Hepatocyte (in vitro differentiated cells): ENCODE measurements at regions not wholly inside any gene's neighbourhood (a gene's known extent, or its start where the extent isn't known, plus 50 kb on each side); places are given as distances from the start of the nearest gene placed in this dataset.
A peak's percentile ranks its signal among the peaks of the same experiment; 100 is the strongest.

Experiments used
- DNase-seq: peaks from one replicate; pipeline ENCODE4 v3.0.0-alpha.2; 2016; ENCODE audit warnings: low spot score
- H2AFZ ChIP-seq: fragments of 200-600 bp; sonication (generic); 2 replicates; pipeline ENCODE4 v1.6.0; 2016; ENCODE audit warnings: antibody characterized with exemption, mild to moderate bottlenecking
- H3K27ac ChIP-seq: fragments of 200-600 bp; sonication (generic); 2 replicates; pipeline ENCODE4 v1.5.1; 2016; ENCODE audit warnings: mild to moderate bottlenecking
- H3K27me3 ChIP-seq: fragments of 200-600 bp; sonication (generic); 2 replicates; pipeline ENCODE4 v1.6.1; 2016
- H3K36me3 ChIP-seq: fragments of 200-600 bp; sonication (generic); replicated peaks from 2 replicates; pipeline ENCODE4 v1.5.1; 2016; ENCODE audit warnings: low read depth; ENCODE audit not compliant: insufficient read depth
- H3K4me1 ChIP-seq: fragments of 200-600 bp; sonication (generic); 2 replicates; pipeline ENCODE4 v1.5.1; 2016; ENCODE audit warnings: mild to moderate bottlenecking, moderate library complexity; ENCODE audit not compliant: insufficient read depth
- H3K4me2 ChIP-seq: fragments of 200-600 bp; sonication (generic); 2 replicates; pipeline ENCODE4 v1.6.0; 2016
- H3K4me3 ChIP-seq: fragments of 200-600 bp; sonication (generic); 2 replicates; pipeline ENCODE4 v1.5.1; 2016; ENCODE audit warnings: mild to moderate bottlenecking
- H3K79me2 ChIP-seq: fragments of 200-600 bp; sonication (generic); 2 replicates; pipeline ENCODE4 v1.6.0; 2017; ENCODE audit warnings: mild to moderate bottlenecking
- H3K9me2 ChIP-seq: fragments of 200-600 bp; sonication (generic); replicated peaks from 2 replicates; pipeline ENCODE4 v1.6.0; 2017; ENCODE audit warnings: mild to moderate bottlenecking; ENCODE audit not compliant: insufficient read depth
- H3K9me3 ChIP-seq: fragments of 200-600 bp; sonication (generic); 2 replicates; pipeline ENCODE4 v1.5.1; 2016; ENCODE audit warnings: low read depth, mild to moderate bottlenecking
- H4K20me1 ChIP-seq: fragments of 200-600 bp; sonication (generic); 2 replicates; pipeline ENCODE4 v1.6.0; 2016; ENCODE audit warnings: mild to moderate bottlenecking; ENCODE audit not compliant: insufficient read depth, poor library complexity, severe bottlenecking
- EZH2 ChIP-seq: fragments of 200-600 bp; sonication (generic); IDR thresholded peaks from 2 replicates; pipeline ENCODE4 v1.6.1; 2016; ENCODE audit warnings: antibody characterized with exemption, mild to moderate bottlenecking, borderline replicate concordance
- EZH2phosphoT487 ChIP-seq: fragments of 200-600 bp; sonication (generic); IDR thresholded peaks from one replicate; pipeline ENCODE4 v1.6.1; 2018; ENCODE audit warnings: antibody characterized with exemption, mild to moderate bottlenecking, low read depth, moderate library complexity; ENCODE audit not compliant: unreplicated experiment, severe bottlenecking
- WGBS: methylation state at CpG from one replicate; pipeline ENCODE4 v1.1.6; 2016; ENCODE audit warnings: low lambda C conversion rate; ENCODE audit errors: missing lambda C conversion rate; 5-methylcytosine and 5-hydroxymethylcytosine counted together
- TF ChIP-seq, protein P1 (sequence below): fragments of 200-600 bp; sonication (generic); IDR thresholded peaks from 2 replicates; pipeline ENCODE4 v1.5.1; 2016; ENCODE audit warnings: antibody characterized with exemption, mild to moderate bottlenecking; ENCODE audit not compliant: poor library complexity

DNA sequence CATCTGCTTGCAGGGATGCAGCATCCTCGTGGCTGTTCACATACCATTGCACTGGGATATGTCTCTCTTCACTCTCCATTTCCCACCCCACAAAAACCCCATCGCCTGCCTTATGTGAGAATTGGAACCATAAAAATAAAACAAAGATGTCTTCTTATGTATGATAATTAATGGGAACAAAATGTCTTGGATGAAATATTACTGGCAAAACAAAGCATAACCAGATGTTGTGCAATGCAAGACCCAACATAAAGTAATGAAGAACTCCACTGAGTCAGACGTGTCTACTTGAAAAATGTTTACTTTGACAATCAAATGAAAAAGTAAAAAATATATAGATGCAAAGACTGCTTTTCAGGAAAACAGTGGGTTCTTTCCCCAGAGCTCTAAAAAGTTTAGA is 611.3 kb upstream of the SYT4 start:
- no peak overlapping the region for H2AFZ ChIP-seq
- no peak overlapping the region for H3K27ac ChIP-seq
- no peaks in the 10 kb centered on the region for H3K4me1 ChIP-seq
- DNase-seq, result no peak
- H4K20me1 ChIP-seq, result no peaks in the 10 kb centered on the region
- no peaks in the 10 kb centered on the region for H3K79me2 ChIP-seq
- no peak overlapping the region for H3K4me3 ChIP-seq
- H3K36me3 ChIP-seq, result no peaks in the 10 kb centered on the region
- no peaks in the 10 kb centered on the region for H3K9me2 ChIP-seq
- no peak overlapping the region for H3K4me2 ChIP-seq
- TF ChIP-seq, protein P1, sequence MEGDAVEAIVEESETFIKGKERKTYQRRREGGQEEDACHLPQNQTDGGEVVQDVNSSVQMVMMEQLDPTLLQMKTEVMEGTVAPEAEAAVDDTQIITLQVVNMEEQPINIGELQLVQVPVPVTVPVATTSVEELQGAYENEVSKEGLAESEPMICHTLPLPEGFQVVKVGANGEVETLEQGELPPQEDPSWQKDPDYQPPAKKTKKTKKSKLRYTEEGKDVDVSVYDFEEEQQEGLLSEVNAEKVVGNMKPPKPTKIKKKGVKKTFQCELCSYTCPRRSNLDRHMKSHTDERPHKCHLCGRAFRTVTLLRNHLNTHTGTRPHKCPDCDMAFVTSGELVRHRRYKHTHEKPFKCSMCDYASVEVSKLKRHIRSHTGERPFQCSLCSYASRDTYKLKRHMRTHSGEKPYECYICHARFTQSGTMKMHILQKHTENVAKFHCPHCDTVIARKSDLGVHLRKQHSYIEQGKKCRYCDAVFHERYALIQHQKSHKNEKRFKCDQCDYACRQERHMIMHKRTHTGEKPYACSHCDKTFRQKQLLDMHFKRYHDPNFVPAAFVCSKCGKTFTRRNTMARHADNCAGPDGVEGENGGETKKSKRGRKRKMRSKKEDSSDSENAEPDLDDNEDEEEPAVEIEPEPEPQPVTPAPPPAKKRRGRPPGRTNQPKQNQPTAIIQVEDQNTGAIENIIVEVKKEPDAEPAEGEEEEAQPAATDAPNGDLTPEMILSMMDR, result no peak
- no peak for TF ChIP-seq EZH2
- no peak for TF ChIP-seq EZH2phosphoT487
- 75% methylated on average over 3 of the region's 3 CpGs for WGBS
- no peaks in the 10 kb centered on the region for H3K27me3 ChIP-seq
- H3K9me3 ChIP-seq, result no peaks in the 10 kb centered on the region

DNA sequence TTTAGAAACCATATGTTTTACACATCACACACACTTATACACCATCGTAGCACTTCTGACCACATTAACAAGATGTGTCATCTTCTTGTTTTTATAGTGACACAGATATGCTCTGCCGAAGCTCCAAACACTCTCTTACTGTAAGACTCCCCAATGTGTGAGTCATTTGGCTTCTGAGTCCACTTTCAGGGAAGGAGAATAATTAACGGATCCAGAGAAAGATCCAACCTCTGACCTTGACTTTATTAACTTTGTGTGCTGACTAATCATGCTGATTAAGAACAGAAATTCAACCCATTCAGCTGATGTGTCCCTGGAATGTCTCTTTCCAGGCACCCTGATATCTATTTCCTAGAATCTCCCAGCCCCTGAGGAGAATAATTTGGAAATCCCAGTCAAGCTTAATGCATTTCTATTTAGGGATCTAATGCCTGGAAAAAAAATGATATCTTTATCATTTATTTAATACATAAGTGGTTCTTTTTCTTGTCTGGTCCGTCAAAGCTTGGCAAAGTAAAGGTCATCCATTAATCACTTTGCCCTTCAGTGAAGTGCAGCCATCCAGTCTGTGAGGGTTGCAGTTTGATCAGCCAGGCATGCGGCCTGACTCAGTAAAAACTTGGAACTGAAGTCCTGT is 615.8 kb upstream of the SYT4 start:
- Histone ChIP-seq H3K79me2 (no peaks in the 10 kb centered on the region), H3K4me1 (no peaks in the 10 kb centered on the region), H3K27me3 (no peaks in the 10 kb centered on the region), H3K9me3 (no peaks in the 10 kb centered on the region), H3K27ac (no peak overlapping the region), H4K20me1 (no peaks in the 10 kb centered on the region), H3K9me2 (no peaks in the 10 kb centered on the region), H2AFZ (no peak overlapping the region), H3K4me3 (no peak overlapping the region), H3K36me3 (no peaks in the 10 kb centered on the region), H3K4me2 (no peak overlapping the region)
- 63% methylated on average over 5 of the region's 5 CpGs for WGBS
- TF ChIP-seq EZH2, result no peak
- TF ChIP-seq, protein P1, result no peak
- TF ChIP-seq EZH2phosphoT487, result no peak
- DNase-seq, result peak; percentile 26

DNA sequence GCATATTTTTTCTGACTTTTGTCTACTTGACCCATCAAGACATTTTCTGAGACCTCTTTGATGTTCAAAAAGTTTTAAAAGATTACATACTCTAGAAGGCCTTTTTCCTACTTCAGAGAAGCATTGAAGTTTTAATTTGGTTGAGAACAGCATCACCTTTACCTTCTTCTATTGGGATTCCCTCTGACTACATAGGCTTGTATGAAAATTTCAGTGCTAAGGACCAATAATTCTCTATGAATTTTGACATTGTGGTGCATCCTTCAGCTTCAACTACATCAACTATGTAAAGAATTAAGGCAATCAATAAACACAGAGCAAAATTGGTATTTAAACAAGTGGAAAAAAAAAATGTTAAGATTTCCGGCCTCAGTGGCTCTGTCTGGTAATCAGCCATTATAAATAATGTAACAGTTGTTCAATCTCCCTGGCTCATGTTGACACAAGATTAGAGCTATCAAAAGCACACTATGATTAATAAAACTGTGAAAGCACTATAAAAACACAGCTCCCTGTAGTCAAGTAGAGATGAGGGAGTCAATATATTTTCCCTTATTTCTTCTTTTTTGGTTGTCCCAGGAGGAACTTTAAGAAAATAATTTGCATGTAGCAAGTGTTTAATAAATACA is 627.0 kb upstream of the SYT4 start:
- H3K4me1 ChIP-seq, result no peaks in the 10 kb centered on the region
- no peak overlapping the region for H3K4me3 ChIP-seq
- TF ChIP-seq EZH2, result no peak
- no peak for TF ChIP-seq EZH2phosphoT487
- TF ChIP-seq, protein P1, result no peak
- DNase-seq, result no peak
- no peaks in the 10 kb centered on the region for H3K79me2 ChIP-seq
- no peaks in the 10 kb centered on the region for H4K20me1 ChIP-seq
- 65% methylated on average over 1 of the region's 1 CpG for WGBS
- no peaks in the 10 kb centered on the region for H3K9me2 ChIP-seq
- no peak overlapping the region for H3K27ac ChIP-seq
- H3K36me3 ChIP-seq, result no peaks in the 10 kb centered on the region
- no peak overlapping the region for H2AFZ ChIP-seq
- no peak overlapping the region for H3K4me2 ChIP-seq
- H3K9me3 ChIP-seq, result no peaks in the 10 kb centered on the region
- H3K27me3 ChIP-seq, result no peaks in the 10 kb centered on the region
